ENCODE measurements at regions not wholly inside any gene's neighbourhood (a gene's known extent, or its start where the extent isn't known, plus 50 kb on each side); places are given as distances from the start of the nearest gene placed in this dataset.

GRCh38 chr2:22626621-22627020 is 758.4 kb upstream of the KLHL29 start:
- DNase-seq (ENCODE audit: low spot score), result no peak
- ATAC-seq, result no peak

DNA sequence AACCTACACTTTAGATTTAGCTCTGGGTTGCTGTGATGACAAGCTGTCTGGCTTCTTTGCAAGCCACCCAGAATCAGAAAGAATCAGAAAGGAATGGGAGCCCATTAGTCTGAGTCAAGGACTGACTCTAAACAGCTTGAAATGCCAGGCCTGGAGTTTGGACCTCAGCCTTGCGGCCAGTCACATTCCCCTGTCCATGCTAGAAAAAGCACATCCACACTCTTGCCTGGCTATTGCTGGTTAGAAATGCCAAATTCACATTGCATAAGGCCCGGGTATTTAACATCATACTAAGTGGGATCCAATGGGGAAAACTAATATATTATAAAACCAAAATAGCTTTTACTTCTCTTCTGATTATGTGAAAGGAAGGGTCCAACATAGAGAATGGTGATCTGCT is 756.8 kb upstream of the KLHL29 start:
- DNase-seq (ENCODE audit: low spot score), result no peak
- ATAC-seq, result no peak

DNA sequence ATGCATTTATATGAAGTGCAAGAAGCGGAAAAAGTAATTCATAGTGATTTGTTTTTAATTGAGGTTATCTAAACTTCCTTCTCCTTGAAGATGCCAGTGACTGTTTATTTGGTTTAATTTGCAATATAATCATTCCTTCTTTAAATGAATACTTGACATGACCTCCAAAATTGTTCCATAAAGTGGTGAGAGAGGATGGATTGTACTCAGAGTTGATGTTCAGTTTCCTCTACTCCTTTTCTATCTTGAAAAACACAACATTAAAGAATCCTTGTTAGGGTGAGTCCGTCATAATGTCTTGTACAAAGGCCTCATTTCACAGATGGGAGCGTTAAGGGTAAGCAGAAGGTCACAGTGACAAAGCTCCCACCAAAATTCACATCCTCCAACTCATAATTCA is 756.1 kb upstream of the KLHL29 start:
- DNase-seq (ENCODE audit: low spot score) (no peak), ATAC-seq (no peak)

GRCh38 chr2:22634167-22634566 is 750.8 kb upstream of the KLHL29 start:
- no peak for ATAC-seq
- no peak for DNase-seq (ENCODE audit: low spot score)

DNA sequence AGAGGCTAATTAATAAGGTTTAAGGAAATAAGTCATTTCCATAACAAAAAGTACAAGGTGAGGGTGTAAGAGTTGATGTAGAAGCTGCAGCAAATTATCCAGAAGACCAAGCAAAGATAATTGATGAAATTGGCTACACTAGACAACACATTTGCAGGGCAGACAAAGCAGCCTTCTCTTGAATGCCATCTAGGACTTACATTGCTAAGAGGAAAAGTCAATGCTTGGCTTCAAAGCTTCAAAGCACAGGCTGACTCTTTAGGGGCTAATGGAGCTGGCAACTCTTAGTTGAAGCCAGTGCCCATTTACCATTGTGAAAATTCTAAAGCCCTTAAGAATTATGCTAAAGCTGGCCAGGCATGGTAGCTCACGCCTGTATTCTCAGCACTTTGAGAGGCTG is 728.6 kb upstream of the KLHL29 start:
- no peak for DNase-seq (ENCODE audit: low spot score)

GRCh38 chr2:22673529-22673928 is 711.5 kb upstream of the KLHL29 start:
- no peak for DNase-seq (ENCODE audit: low spot score)
- no peak for ATAC-seq

More for the DNA sequence above, 728.6 kb upstream of the KLHL29 start:
- no peak for ATAC-seq

GRCh38 chr2:22683914-22684313 is 701.1 kb upstream of the KLHL29 start:
- ATAC-seq (no peak), DNase-seq (ENCODE audit: low spot score) (no peak)

DNA sequence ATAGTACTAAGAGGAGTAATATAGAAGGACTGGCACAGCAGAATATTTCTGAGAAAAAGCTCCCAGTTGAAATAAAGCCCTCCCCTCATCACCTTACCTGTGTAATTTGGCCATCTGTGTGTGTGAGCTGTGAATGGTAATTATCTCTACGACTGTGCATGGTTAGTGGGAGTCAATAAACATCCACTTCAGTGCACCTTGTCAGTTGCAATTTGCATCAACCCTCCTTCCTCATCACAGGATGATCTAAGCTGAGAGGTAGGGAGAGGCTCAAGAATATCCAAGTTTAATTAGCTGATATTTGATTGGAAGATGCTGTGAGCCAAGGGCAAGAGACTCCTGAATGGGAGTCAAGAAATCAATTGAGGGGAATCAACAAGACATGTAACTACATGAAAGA is 694.9 kb upstream of the KLHL29 start:
- ATAC-seq (no peak), DNase-seq (ENCODE audit: low spot score) (no peak)

DNA sequence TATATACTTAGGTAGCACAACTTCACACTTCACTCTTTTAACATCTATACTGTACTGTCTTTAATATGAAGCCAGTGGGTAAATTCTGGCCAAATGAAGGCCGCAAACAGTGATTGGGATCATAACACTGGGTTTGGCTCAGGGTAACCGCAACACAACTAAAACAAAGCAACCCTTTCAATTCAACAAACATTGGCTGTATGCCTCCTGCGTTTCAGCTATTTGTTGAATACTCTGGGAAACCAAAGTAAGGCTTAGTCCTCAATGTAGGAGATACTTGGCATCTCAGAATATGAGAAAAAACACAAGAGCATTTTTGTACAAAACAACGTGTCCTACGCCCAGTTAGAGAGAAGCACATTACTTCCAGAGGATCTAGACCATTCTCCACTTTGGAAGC is 693.3 kb upstream of the KLHL29 start:
- DNase-seq (ENCODE audit: low spot score), result no peak
- ATAC-seq, result no peak

GRCh38 chr2:22692746-22693145 is 692.2 kb upstream of the KLHL29 start:
- no peak for DNase-seq (ENCODE audit: low spot score)
- no peak for ATAC-seq

DNA sequence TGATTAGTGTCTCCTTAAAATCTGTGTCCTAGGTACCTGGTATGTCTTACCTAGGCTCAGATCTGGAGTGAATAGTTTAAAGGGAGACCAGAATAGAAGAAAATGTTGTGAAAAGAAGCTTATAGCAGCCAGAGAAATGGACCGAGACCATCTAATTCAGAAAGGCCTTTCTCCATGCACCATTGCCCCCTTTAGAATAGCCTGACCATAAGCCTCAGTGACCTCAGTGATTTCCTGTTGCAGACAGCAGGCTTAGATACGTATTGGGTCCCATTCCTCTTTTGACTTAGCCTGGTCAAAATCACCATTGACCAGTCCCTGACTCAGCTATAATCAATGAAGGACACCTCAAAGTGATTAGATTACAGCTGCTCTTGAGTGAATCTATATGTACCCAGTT is 690.7 kb upstream of the KLHL29 start:
- ATAC-seq (no peak), DNase-seq (ENCODE audit: low spot score) (no peak)

DNA sequence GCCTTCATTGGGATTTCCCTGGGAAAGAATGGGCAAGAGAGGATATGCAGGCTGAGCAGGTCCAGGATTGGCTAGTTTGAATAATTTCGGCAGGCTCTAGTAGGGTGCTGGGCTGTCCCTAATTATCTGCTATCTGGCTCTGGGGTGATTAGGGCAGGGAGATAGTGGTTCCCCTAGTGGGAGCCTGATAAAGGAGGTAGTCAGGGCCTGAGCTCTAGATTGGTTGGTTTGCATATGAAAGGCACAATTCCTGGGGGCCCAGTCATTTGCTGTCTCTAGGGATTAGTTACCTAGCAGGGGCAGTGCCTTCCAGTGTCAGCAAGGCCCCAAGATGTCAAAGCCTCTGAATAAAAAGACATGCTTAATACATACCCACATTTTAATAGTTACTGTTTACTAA is 690.1 kb upstream of the KLHL29 start:
- no peak for ATAC-seq

GRCh38 chr2:22697054-22697788 is 687.8 kb upstream of the KLHL29 start:
- ATAC-seq (no peak), DNase-seq (ENCODE audit: low spot score) (no peak)

More for the DNA sequence above, 690.1 kb upstream of the KLHL29 start:
- no peak for DNase-seq (ENCODE audit: low spot score)

DNA sequence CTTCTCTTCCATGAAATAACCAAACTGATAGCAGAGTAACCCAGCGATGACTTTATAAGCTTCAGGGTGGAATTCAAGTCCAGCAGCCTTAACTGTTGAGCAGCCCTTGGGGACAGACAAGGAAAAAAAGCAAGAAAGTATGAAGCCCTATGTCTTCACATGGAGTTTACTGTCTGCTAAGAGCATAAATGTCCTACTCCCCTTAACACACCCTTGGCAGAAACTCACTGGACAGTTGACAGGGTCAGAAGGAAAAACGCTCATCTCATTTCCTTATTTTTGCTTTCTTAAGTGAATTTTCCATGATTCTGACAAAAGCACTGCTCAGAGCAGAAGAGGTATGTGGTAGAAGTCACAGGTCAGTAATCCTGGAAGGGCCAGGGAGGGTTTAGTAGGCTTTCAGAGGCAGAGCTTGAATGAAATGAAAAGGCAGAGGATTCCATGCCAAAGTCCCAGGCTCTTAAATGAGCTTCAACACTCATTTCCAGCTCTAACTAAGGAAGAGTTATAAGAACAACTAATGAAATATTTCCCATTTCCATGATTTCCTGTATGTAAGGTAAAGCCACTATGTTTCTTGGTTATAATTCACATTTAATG is 683.3 kb upstream of the KLHL29 start:
- no peak for DNase-seq (ENCODE audit: low spot score)
- no peak for ATAC-seq

GRCh38 chr2:22703286-22703920 is 681.6 kb upstream of the KLHL29 start:
- no peak for ATAC-seq

GRCh38 chr2:22719396-22719795 is 665.6 kb upstream of the KLHL29 start:
- ATAC-seq (no peak), DNase-seq (ENCODE audit: low spot score) (no peak)

More at GRCh38 chr2:22703286-22703920, 681.6 kb upstream of the KLHL29 start:
- DNase-seq (ENCODE audit: low spot score), result no peak

- DNase-seq (ENCODE audit: low spot score), result no peak
- ATAC-seq, result no peak
Observed at GRCh38 chr2:22729466-22729865, 655.5 kb upstream of the KLHL29 start.

- DNase-seq (ENCODE audit: low spot score) (no peak), ATAC-seq (no peak)
Observed at GRCh38 chr2:22734373-22735045, 650.5 kb upstream of the KLHL29 start.

DNA sequence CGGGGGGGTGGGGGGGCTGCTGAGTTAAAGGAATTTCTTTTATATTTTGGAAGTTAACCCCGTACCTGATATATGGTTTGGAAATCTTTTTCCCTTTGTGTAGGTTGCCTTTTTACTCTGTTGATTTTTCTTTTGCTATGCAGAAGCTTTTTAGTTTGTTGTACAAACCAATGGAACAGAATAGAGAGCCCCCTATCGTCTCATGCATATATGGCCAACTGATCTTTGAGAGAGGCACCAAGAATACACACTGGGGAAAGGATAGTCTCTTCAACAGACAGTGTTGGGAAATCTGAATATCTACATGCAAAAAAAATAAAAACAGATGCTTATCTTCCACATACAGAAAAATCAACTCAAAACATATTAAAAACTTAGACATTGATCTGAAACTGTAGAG is 647.8 kb upstream of the KLHL29 start:
- ATAC-seq, result no peak
- DNase-seq (ENCODE audit: low spot score), result no peak

GRCh38 chr2:22741216-22741615 is 643.8 kb upstream of the KLHL29 start:
- DNase-seq (ENCODE audit: low spot score) (no peak), ATAC-seq (no peak)

DNA sequence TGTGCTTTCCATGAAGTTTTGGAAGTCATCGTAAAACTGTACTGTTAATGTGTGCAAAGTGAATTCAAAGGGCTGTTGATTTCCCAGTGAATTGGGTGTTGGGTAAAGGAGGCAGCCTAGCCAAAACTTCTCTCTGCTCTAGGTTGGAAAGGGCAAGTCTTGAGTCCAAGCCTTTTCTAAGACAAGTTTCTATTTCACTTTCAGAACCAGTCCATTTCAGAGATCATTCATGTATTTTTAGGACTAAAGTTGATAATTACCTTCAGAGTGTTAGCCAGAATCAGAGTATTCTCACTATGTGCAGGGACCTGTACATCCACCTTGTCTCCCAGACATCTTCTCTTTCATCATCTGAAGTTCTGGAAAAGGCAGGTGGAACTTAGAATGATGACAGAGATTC is 636.1 kb upstream of the KLHL29 start:
- ATAC-seq, result no peak
- DNase-seq (ENCODE audit: low spot score), result no peak

DNA sequence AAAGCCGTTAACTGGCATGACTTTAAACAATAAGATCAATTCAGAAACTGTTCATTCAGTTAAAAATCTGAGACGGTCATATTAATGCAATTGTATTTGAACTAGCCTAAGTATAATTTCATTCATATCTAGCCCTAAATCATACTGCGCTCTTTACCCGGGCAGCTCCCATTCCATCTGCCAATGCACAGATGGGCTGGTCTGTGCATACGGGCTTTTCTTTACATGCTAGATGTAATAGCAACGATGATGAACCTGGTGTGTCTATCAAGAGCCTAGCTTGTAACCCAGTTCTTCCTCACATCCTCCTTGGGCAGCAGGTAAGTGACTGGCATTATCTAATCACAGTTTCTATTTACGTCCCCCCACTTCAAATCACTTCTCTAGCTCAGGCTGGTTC is 631.5 kb upstream of the KLHL29 start:
- no peak for DNase-seq (ENCODE audit: low spot score)
- no peak for ATAC-seq
